ENCODE measurements at regions not wholly inside any gene's neighbourhood (a gene's known extent, or its start where the extent isn't known, plus 50 kb on each side); places are given as distances from the start of the nearest gene placed in this dataset.

DNA sequence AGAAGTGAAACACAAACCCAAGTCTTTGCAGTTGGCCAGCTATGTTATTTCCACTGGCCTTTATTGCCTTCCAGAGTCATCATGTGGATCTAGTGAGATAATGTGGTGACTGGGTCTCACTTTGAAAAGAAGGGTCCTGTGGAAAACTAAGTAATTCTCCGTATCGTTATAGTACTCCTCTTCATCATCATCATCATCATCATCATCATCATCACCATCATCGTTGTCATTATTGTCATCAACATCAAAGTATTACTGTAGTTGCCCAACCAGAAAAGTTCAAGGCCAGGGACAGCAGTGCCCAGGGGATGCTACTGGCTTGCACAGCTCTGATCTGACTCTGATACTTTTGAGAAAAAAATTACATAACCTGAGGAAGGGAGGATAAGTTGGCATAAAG is 295.6 kb upstream of the F9 start:
- in situ Hi-C loops (cut with MboI; ENCODE audit: low pct_unique_long_range_greater_than_20kb, low sequenced_read_pairs, unreplicated experiment), result no loop called here
- no peak for TF ChIP-seq CTCF (IDR thresholded peaks at IDR 0.05; ENCODE audit: extremely low read depth, insufficient read depth, missing control alignments)
- DNase-seq (ENCODE audit: low spot score), result no peak

DNA sequence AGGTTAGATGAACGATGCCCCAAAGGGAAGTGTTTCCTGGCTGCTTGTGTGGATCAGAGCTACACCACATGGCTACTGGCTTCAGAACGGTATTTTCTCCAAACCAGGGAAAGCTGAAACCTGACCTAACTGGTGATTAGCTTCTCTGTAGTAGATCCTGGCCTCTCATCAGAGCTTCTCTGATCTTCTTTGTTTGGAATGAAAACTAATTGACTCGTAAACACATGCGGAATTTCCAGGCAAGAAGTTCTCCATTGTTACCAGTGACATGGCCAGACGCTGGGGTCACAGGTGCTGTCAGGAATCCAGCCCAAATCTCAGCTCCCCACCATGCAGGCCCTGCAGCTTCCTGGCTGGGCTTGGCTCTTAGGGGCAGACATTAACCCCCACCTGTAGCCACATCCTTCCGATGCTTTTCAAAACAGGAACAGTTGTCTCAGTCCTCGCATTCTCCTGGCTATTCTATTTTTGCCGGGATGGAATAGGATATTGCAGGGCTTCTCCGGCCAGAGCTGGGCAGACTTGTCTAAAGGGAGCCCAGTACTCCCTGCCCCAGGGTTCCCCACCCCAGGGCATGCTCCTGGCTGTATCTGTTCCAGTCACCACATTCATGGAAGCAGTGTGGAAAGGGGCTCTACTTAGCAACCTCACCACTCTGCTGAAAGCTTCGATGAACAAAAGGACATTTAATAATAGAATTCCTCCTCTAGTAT is 305.4 kb upstream of the F9 start:
- DNase-seq (ENCODE audit: low spot score), result no peak
- no peak for TF ChIP-seq CTCF (IDR thresholded peaks at IDR 0.05; ENCODE audit: extremely low read depth, insufficient read depth, missing control alignments)
- in situ Hi-C loops (cut with MboI; ENCODE audit: low pct_unique_long_range_greater_than_20kb, low sequenced_read_pairs, unreplicated experiment), result no loop called here

GRCh38 chrX:139222511-139223200 is 307.9 kb upstream of the F9 start:
- TF ChIP-seq CTCF (IDR thresholded peaks at IDR 0.05; ENCODE audit: extremely low read depth, insufficient read depth, missing control alignments), result no peak
- in situ Hi-C loops (cut with MboI; ENCODE audit: low pct_unique_long_range_greater_than_20kb, low sequenced_read_pairs, unreplicated experiment), result no loop called here
- DNase-seq (ENCODE audit: low spot score), result no peak

DNA sequence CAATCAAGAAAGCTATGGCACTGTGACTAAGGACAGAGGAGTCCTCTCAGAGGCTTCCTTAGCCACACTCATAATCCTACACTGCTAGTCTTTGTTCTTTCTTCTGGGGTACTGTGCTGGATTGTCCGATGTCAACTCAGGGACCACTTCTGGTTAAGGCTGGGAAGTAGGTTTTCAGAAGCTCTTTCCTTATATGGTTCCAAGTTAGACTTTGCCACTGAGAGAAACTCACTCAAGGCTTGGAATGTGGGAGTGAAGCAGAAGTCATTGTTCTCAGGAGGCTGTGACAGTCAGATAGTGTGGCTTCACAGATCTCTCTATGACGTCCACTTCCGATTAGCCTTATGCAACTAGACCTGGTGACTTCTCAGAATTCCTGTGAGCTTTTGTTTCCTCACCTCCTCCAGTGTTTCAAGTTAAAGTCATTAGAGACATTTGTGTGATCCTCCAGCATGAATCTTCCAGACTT is 317.3 kb upstream of the F9 start:
- in situ Hi-C loops (cut with MboI; ENCODE audit: low pct_unique_long_range_greater_than_20kb, low sequenced_read_pairs, unreplicated experiment), result no loop called here
- DNase-seq (ENCODE audit: low spot score), result no peak
- no peak for TF ChIP-seq CTCF (IDR thresholded peaks at IDR 0.05; ENCODE audit: extremely low read depth, insufficient read depth, missing control alignments)

DNA sequence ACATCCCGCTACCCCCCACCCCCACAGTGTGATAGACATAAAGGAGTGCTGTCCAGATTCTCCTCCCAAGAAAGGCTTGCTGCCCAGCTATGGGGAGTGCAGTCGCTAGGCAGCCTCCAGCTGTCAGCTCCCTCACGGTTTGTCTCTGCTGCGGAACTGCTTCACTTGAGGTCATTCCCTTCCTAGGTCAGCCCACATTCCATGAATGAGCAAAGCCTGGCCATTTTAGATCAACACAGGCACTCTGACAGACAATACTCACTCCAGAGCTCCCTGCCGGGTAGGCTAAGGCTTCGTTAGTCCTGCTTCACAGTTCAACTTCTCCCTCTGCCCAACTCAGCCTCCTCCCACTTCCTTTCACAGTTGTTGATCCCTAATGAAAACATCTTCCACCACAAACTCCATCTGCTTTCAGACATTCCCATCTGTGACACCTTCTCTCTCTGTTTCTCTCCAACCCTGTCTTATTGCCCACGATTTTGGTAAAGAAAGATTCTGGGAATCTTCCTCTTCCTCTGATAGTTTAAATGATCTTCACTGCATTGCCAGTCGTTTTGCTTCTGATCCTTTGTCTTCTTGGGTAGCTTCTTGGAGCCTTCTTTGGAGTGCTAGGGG is 318.9 kb upstream of the F9 start:
- no peak for DNase-seq (ENCODE audit: low spot score)
- in situ Hi-C loops (cut with MboI; ENCODE audit: low pct_unique_long_range_greater_than_20kb, low sequenced_read_pairs, unreplicated experiment), result no loop called here
- TF ChIP-seq CTCF (IDR thresholded peaks at IDR 0.05; ENCODE audit: extremely low read depth, insufficient read depth, missing control alignments), result no peak

DNA sequence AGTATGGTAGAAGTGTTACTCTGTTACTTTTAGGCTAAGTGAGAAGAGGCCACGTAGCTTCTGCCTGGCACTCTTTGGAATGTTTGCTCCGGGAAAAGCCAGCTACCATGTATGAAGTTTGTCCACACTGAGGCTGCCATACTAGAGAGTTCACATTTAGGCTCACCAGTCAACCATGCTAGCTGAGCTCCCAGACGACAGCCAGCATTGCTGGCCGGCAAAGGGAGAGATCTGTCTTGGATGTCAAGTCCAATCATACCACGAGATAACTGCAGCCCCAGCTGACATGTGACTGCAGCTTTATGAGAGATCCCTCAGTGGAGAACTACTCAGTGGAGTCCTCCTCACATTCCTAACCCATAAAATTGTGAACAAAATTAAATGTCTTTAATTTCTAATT is 321.2 kb upstream of the F9 start:
- in situ Hi-C loops (cut with MboI; ENCODE audit: low pct_unique_long_range_greater_than_20kb, low sequenced_read_pairs, unreplicated experiment), result no loop called here
- no peak for DNase-seq (ENCODE audit: low spot score)
- TF ChIP-seq CTCF (IDR thresholded peaks at IDR 0.05; ENCODE audit: extremely low read depth, insufficient read depth, missing control alignments), result no peak
